DND-41 (cell line): ENCODE measurements at regions not wholly inside any gene's neighbourhood (a gene's known extent, or its start where the extent isn't known, plus 50 kb on each side); places are given as distances from the start of the nearest gene placed in this dataset.

Experiments
- EZH2 ChIP-seq: IDR thresholded peaks from 3 replicates; pipeline ENCODE4 v1.6.1; 2012; ENCODE audit warnings: borderline replicate concordance, low read depth, mild to moderate bottlenecking, moderate library complexity, low read length, inconsistent platforms; ENCODE audit not compliant: severe bottlenecking
- TF ChIP-seq, protein P1 (sequence below): IDR thresholded peaks from 2 replicates; pipeline ENCODE4 v1.5.1; 2012; ENCODE audit warnings: borderline replicate concordance, low read length, moderate library complexity, mild to moderate bottlenecking; ENCODE audit not compliant: poor library complexity, severe bottlenecking; ENCODE audit errors: extremely low read depth

DNA sequence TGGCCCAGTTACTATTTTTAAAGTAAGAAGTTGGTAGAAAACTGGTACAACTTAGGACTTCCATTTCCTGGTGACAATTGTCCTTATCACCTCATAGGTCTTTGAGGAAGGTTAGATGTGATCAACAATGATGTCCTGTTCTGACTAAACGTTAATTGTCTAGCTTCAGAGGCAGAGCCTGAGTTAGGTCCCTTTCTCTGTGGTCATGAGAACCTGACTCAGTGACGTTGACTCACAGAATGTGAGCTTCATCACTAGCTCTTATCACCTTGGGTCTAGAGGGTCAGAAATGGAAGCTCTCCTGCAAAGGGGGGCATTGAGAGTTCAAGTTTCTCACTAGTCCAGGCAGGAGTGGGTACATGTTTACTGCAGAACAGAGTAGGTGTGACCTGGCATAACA is 60.6 kb upstream of the ATP8B1 start:
- TF ChIP-seq, protein P1, sequence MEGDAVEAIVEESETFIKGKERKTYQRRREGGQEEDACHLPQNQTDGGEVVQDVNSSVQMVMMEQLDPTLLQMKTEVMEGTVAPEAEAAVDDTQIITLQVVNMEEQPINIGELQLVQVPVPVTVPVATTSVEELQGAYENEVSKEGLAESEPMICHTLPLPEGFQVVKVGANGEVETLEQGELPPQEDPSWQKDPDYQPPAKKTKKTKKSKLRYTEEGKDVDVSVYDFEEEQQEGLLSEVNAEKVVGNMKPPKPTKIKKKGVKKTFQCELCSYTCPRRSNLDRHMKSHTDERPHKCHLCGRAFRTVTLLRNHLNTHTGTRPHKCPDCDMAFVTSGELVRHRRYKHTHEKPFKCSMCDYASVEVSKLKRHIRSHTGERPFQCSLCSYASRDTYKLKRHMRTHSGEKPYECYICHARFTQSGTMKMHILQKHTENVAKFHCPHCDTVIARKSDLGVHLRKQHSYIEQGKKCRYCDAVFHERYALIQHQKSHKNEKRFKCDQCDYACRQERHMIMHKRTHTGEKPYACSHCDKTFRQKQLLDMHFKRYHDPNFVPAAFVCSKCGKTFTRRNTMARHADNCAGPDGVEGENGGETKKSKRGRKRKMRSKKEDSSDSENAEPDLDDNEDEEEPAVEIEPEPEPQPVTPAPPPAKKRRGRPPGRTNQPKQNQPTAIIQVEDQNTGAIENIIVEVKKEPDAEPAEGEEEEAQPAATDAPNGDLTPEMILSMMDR = no peak
- TF ChIP-seq EZH2 = no peak
